AG04450 (cell line): ENCODE measurements at regions not wholly inside any gene's neighbourhood (a gene's known extent, or its start where the extent isn't known, plus 50 kb on each side); places are given as distances from the start of the nearest gene placed in this dataset.

Experiments
- CTCF ChIA-PET: fragments of 300-600, 350-600 bp; formaldehyde crosslinking; extraction: SDS; loops from one replicate; lab custom pipeline; 2022; ENCODE audit warnings: antibody characterized with exemption, inconsistent platforms; lab: Charles Lee
- POLR2A ChIA-PET: fragments of 350-600 bp; formaldehyde crosslinking; extraction: SDS; loops from one replicate; lab custom pipeline; 2021; ENCODE audit warnings: antibody characterized with exemption, inconsistent platforms; lab: Yijun Ruan, JAX
- DNase-seq: peaks from one replicate; pipeline ENCODE4 v3.0.0-alpha.2; 2011; ENCODE audit warnings: low read depth, low spot score
- H3K27ac ChIP-seq: one replicate; pipeline ENCODE4 v1.5.1; 2012; ENCODE audit warnings: low read depth, low read length, control low read depth
- H3K27me3 ChIP-seq: one replicate; pipeline ENCODE4 v1.6.0; 2012; ENCODE audit warnings: low read length; ENCODE audit not compliant: control insufficient read depth, insufficient read depth
- H3K4me3 ChIP-seq: 2 replicates; pipeline ENCODE4 v1.5.1; 2011; ENCODE audit warnings: mild to moderate bottlenecking, low read depth, low read length, control low read depth
- H3K9me3 ChIP-seq: 2 replicates; pipeline ENCODE4 v1.5.1; 2012; ENCODE audit warnings: low read length; ENCODE audit not compliant: control insufficient read depth, insufficient read depth
- TF ChIP-seq, protein P1 (sequence below): IDR thresholded peaks from 2 replicates; pipeline ENCODE4 v1.5.1; 2011; ENCODE audit warnings: low read depth, low read length, control low read depth, inconsistent platforms

GRCh38 chr4:63393544-63393943 lies 1015.7 kb downstream of the TECRL start:
- CTCF ChIA-PET = no interaction called here
- no peak for DNase-seq
- Histone ChIP-seq H3K4me3 (no peak overlapping the region), H3K27ac (no peak overlapping the region), H3K27me3 (no peaks in the 10 kb centered on the region), H3K9me3 (peaks cover 9% of the 10 kb centered on the region)
- TF ChIP-seq, protein P1, sequence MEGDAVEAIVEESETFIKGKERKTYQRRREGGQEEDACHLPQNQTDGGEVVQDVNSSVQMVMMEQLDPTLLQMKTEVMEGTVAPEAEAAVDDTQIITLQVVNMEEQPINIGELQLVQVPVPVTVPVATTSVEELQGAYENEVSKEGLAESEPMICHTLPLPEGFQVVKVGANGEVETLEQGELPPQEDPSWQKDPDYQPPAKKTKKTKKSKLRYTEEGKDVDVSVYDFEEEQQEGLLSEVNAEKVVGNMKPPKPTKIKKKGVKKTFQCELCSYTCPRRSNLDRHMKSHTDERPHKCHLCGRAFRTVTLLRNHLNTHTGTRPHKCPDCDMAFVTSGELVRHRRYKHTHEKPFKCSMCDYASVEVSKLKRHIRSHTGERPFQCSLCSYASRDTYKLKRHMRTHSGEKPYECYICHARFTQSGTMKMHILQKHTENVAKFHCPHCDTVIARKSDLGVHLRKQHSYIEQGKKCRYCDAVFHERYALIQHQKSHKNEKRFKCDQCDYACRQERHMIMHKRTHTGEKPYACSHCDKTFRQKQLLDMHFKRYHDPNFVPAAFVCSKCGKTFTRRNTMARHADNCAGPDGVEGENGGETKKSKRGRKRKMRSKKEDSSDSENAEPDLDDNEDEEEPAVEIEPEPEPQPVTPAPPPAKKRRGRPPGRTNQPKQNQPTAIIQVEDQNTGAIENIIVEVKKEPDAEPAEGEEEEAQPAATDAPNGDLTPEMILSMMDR = no peak
- POLR2A ChIA-PET = no interaction called here

DNA sequence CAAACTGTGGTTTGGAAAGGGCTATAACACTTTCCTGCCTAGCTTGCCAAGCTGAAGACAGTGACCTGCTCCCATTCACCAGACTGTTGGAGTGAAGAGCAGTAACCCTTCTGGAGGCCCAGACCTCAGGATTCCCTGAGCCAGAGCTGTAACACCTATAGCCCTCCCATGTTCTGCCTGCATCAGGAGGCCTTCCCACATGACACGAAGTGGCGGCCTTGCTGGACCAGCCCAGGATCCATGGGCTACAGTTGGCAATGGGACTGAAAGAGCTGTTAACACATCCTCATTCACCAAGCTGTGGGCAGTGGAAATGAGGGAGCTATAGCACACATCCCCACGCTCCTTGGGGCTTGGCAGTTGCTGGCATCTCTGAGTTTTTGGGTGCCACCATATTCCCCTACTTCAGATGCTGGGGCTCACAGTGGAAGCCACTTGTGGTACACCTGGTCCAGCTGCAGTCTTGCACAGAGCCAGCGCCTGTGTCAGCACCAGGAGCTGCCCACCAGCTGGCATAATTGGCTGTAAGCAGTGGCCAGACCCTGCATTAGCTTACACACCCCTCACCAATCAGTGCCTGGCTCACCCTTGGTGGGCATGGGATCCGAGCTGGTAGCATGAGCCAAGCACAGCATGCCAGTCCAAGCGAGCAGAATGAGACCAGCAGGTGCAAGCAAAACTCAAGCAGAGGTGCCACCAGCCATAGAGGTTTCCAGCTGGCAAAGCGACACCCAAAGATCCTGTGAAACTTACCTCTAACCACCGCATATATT lies 1029.3 kb downstream of the TECRL start:
- Histone ChIP-seq H3K9me3 (peaks cover 12% of the 10 kb centered on the region), H3K27me3 (no peaks in the 10 kb centered on the region), H3K4me3 (no peak overlapping the region), H3K27ac (no peak overlapping the region)
- TF ChIP-seq, protein P1 = no peak
- CTCF ChIA-PET = no interaction called here
- POLR2A ChIA-PET = no interaction called here
- DNase-seq = no peak

GRCh38 chr4:63371001-63371400 lies 1038.2 kb downstream of the TECRL start:
- ChIA-PET POLR2A (no interaction called here), CTCF (no interaction called here)
- no peaks in the 10 kb centered on the region for H3K27me3 ChIP-seq
- peaks cover 4% of the 10 kb centered on the region; the same call in 1 of the 2 replicates for H3K9me3 ChIP-seq
- no peak for DNase-seq
- TF ChIP-seq, protein P1 = no peak
- H3K4me3 ChIP-seq = no peak overlapping the region
- no peak overlapping the region for H3K27ac ChIP-seq

DNA sequence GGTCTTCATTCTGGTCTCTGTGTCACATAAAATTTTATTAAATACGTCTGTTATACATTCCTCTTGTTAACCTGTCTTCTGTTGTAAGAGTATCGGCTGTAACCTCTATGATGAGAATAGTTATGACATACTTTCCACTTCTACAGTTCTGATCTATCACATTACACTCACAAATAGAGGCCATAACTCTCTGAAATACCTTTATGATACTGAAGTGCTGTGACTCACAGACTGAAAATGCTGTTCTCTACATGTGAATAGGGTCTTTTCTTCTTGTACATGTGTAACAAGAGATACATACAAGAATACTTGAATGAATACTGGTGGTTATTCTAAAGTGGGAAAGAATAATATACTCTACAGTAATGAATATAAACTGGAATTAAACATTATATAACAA lies 1047.6 kb downstream of the TECRL start:
- H3K4me3 ChIP-seq = no peak overlapping the region
- POLR2A ChIA-PET = no interaction called here
- CTCF ChIA-PET = no interaction called here
- no peaks in the 10 kb centered on the region for H3K27me3 ChIP-seq
- H3K27ac ChIP-seq = no peak overlapping the region
- TF ChIP-seq, protein P1 = no peak
- H3K9me3 ChIP-seq = peaks cover 11% of the 10 kb centered on the region
- DNase-seq = no peak

- DNase-seq = no peak
- no peaks in the 10 kb centered on the region for H3K27me3 ChIP-seq
- peaks cover 11% of the 10 kb centered on the region for H3K9me3 ChIP-seq
- ChIA-PET CTCF (no interaction called here), POLR2A (no interaction called here)
- no peak overlapping the region for H3K4me3 ChIP-seq
- no peak overlapping the region for H3K27ac ChIP-seq
- TF ChIP-seq, protein P1 = no peak
Observed at GRCh38 chr4:63361066-63361465, 1048.2 kb downstream of the TECRL start.
